SK-N-SH (cell line): ENCODE measurements at regions not wholly inside any gene's neighbourhood (a gene's known extent, or its start where the extent isn't known, plus 50 kb on each side); places are given as distances from the start of the nearest gene placed in this dataset.
A peak's percentile ranks its signal among the peaks of the same experiment; 100 is the strongest.

Source experiments
- CTCF ChIA-PET: fragments of 300-600, 350-600 bp; formaldehyde crosslinking; extraction: SDS; loops from one replicate; lab custom pipeline; 2021; lab: Yijun Ruan, JAX
- POLR2A ChIA-PET: fragments of 350-600 bp; sonication (Branson Sonifier 250); formaldehyde crosslinking; extraction: SDS; loops from one replicate; lab custom pipeline; 2020; ENCODE audit warnings: antibody characterized with exemption, inconsistent platforms; lab: Yijun Ruan, JAX
- DNase-seq: peaks from one replicate; pipeline ENCODE4 v3.0.0; 2012
- H2AFZ ChIP-seq: fragments of 200-600 bp; sonication (generic); 2 replicates; pipeline ENCODE4 v1.8.1; 2016; ENCODE audit warnings: antibody characterized with exemption, mild to moderate bottlenecking, low read depth
- H3F3A ChIP-seq: fragments of 200-600 bp; sonication (generic); replicated peaks from 2 replicates; pipeline ENCODE3; 2016; ENCODE audit warnings: antibody characterized with exemption, mild to moderate bottlenecking; ENCODE audit not compliant: insufficient read depth
- H3K27ac ChIP-seq, 2 experiments: fragments of 200-500 bp in 1 of 2; fragments of 200-600 bp in 1 of 2; sonication (Bioruptor generic) in 1 of 2; sonication (generic), shearing (Covaris generic) in 1 of 2; 2 replicates each; pipeline versions ENCODE4 v1.5.1 to v1.6.1; 2014 to 2016; ENCODE audit warnings: low read depth in 2 of 2, inconsistent platforms in 1 of 2, low read length in 1 of 2, mild to moderate bottlenecking in 1 of 2, mixed read lengths in 1 of 2
- H3K27me3 ChIP-seq: fragments of 200-600 bp; sonication (generic), shearing (Covaris generic); 2 replicates; pipeline ENCODE4 v1.6.1; 2016; ENCODE audit warnings: mixed run types; ENCODE audit not compliant: insufficient read depth
- H3K36me3 ChIP-seq, 2 experiments: fragments of 200-500 bp in 1 of 2; fragments of 200-600 bp in 1 of 2; sonication (Bioruptor generic) in 1 of 2; sonication (generic) in 1 of 2; replicated peaks in 1 of 2; 2 replicates each; pipeline versions ENCODE3 to v1.5.1; 2014 to 2016; ENCODE audit warnings: low read length in 1 of 2, mild to moderate bottlenecking in 1 of 2; ENCODE audit not compliant: insufficient read depth in 2 of 2, control insufficient read depth in 1 of 2
- H3K4me1 ChIP-seq, 2 experiments: fragments of 200-500 bp in 1 of 2; fragments of 200-600 bp in 1 of 2; sonication (Bioruptor generic) in 1 of 2; sonication (generic), shearing (Covaris generic) in 1 of 2; 2 replicates each; pipeline versions ENCODE4 v1.5.1 to v1.6.1; 2014 to 2016; ENCODE audit warnings: low read depth in 1 of 2, low read length in 1 of 2, mixed run types in 1 of 2; ENCODE audit not compliant: insufficient read depth in 2 of 2, control insufficient read depth in 1 of 2
- H3K4me2 ChIP-seq: fragments of 200-600 bp; sonication (generic), shearing (Covaris generic); 2 replicates; pipeline ENCODE4 v1.6.1; 2017; ENCODE audit warnings: mixed run types
- H3K4me3 ChIP-seq, 2 experiments: fragments of 200-500 bp in 1 of 2; fragments of 200-600 bp in 1 of 2; sonication (Bioruptor generic) in 1 of 2; sonication (generic), shearing (Covaris generic) in 1 of 2; 2 replicates each; pipeline versions ENCODE4 v1.5.1 to v1.8.1; 2014 to 2016; ENCODE audit warnings: low read depth in 2 of 2, inconsistent platforms in 1 of 2, low read length in 1 of 2, mild to moderate bottlenecking in 1 of 2, mixed read lengths in 1 of 2, moderate library complexity in 1 of 2
- H3K79me2 ChIP-seq: fragments of 200-600 bp; sonication (generic); 2 replicates; pipeline ENCODE4 v1.8.1; 2017; ENCODE audit warnings: mild to moderate bottlenecking; ENCODE audit not compliant: insufficient read depth
- H3K9ac ChIP-seq: fragments of 200-600 bp; sonication (generic); 2 replicates; pipeline ENCODE4 v1.6.1; 2017; ENCODE audit warnings: mixed run types
- H3K9me2 ChIP-seq: fragments of 200-600 bp; sonication (generic); 2 replicates; pipeline ENCODE4 v1.6.1; 2017; ENCODE audit warnings: mixed run types
- H3K9me3 ChIP-seq: fragments of 200-600 bp; sonication (generic); 2 replicates; pipeline ENCODE4 v1.6.1; 2017; ENCODE audit warnings: mixed run types, mild to moderate bottlenecking, moderate library complexity
- H4K20me1 ChIP-seq: fragments of 200-600 bp; sonication (generic); 2 replicates; pipeline ENCODE4 v1.6.1; 2017; ENCODE audit warnings: mild to moderate bottlenecking, mixed run types; ENCODE audit not compliant: insufficient read depth
- EP300 ChIP-seq, 2 experiments: IDR thresholded peaks; 2 replicates each; pipeline versions ENCODE4 v1.4.0 to v1.6.1; 2012; ENCODE audit warnings: borderline replicate concordance in 1 of 2, low read depth in 1 of 2, low read length in 1 of 2
- FOSL2 ChIP-seq: IDR thresholded peaks from 2 replicates; pipeline ENCODE4 v1.4.0; 2012; ENCODE audit warnings: low read depth, mild to moderate bottlenecking, moderate library complexity, borderline replicate concordance
- GABPA ChIP-seq: IDR thresholded peaks from 2 replicates; pipeline ENCODE4 v1.4.0; 2012; ENCODE audit warnings: low read depth, mild to moderate bottlenecking
- GATA2 ChIP-seq: sonication (generic); formaldehyde crosslinking; IDR thresholded peaks from 2 replicates; pipeline ENCODE4 v1.5.0; 2020; ENCODE audit warnings: mild to moderate bottlenecking, missing genetic modification reagents
- JUND ChIP-seq: IDR thresholded peaks from 2 replicates; pipeline ENCODE4 v1.4.0; 2012
- PBX3 ChIP-seq: IDR thresholded peaks from 2 replicates; pipeline ENCODE4; 2012
- POLR2AphosphoS5 ChIP-seq: IDR thresholded peaks from 2 replicates; pipeline ENCODE4 v1.6.1; 2012; ENCODE audit warnings: low read depth, low read length
- RCOR1 ChIP-seq: fragments of 150-350 bp; IDR thresholded peaks from 2 replicates; pipeline ENCODE4 v1.6.1; 2017; ENCODE audit warnings: antibody characterized with exemption, low read length
- RFX5 ChIP-seq: IDR thresholded peaks from 2 replicates; pipeline ENCODE4 v1.6.1; 2012; ENCODE audit warnings: mild to moderate bottlenecking, improper control_type of control experiment, low read length
- RXRA ChIP-seq: IDR thresholded peaks from 2 replicates; pipeline ENCODE4 v1.4.0; 2012; ENCODE audit warnings: low read depth, mild to moderate bottlenecking, borderline replicate concordance
- SIN3A ChIP-seq: IDR thresholded peaks from 2 replicates; pipeline ENCODE4 v1.6.1; 2012; ENCODE audit warnings: low read depth, mild to moderate bottlenecking, low read length, moderate library complexity, borderline replicate concordance
- SMC3 ChIP-seq: IDR thresholded peaks from 2 replicates; pipeline ENCODE4 v1.6.1; 2012; ENCODE audit warnings: low read depth, low read length, improper control_type of control experiment
- TAF1 ChIP-seq: IDR thresholded peaks from 2 replicates; pipeline ENCODE4 v1.6.1; 2012; ENCODE audit warnings: low read depth, mild to moderate bottlenecking, low read length, moderate library complexity, borderline replicate concordance
- TCF12 ChIP-seq: IDR thresholded peaks from 2 replicates; pipeline ENCODE4 v1.4.0; 2012
- USF1 ChIP-seq: IDR thresholded peaks from 2 replicates; pipeline ENCODE4 v1.4.0; 2012; ENCODE audit warnings: low read depth, borderline replicate concordance
- USF2 ChIP-seq: fragments of 150-350 bp; IDR thresholded peaks from 2 replicates; pipeline ENCODE4 v1.6.1; 2017; ENCODE audit warnings: antibody characterized with exemption, low read length, low read depth, borderline replicate concordance
- WGBS: methylation state at CpG from one replicate; pipeline ENCODE4 v1.1.6; 2017; ENCODE audit warnings: low lambda C conversion rate; 5-methylcytosine and 5-hydroxymethylcytosine counted together
- TF ChIP-seq, protein P1 (sequence below): IDR thresholded peaks from 2 replicates; pipeline ENCODE4 v1.6.1; 2012; ENCODE audit warnings: mild to moderate bottlenecking, low read depth, low read length, moderate library complexity
- TF ChIP-seq, protein P2 (sequence below): fragments of 150-350 bp; IDR thresholded peaks from 2 replicates; pipeline ENCODE4 v1.6.1; 2016; ENCODE audit warnings: mild to moderate bottlenecking, low read depth, low read length

DNA sequence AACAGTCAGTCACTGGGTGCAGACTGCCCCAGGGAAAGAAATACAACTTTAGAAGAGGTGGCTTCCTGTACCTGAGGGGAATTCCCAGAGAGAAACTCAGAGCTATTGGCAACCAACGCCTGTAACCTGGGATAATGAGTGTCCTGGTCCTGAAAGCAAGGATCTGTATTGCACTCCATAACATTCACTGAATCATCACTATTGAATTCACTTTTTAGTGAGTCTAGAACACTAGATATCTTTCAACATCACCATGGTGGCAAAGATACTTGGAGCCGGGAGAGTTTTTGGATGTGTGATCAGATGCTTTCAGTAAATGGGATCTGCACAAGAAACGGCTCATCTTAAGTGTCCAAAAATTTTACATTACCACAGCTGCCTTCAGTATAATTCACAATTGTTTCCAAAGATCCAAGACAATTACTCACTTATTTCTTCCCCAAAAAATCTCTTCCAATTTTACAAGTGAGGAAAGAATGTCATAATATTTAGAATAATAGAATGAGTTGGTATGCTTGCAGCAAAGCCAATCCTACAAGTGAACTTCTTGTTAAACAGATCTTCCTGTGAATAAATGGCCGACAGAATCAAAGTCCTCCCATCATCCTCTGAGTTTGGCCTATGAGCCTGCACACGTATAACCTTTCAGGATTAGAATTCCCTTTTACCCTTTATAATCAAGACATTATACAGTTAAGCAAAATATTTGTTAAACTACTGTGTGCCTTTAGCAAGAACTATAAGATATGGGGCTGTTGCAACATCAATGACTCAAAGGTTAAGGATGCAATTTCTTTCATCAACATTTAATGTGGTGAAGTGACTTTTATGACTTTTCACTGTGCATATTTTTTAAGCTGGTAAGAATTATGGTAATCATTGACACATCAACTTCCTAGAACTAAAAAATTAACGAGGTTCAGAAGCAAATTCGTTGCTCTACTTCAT is 243.3 kb upstream of the COL8A1 start:
- CTCF ChIA-PET, result no interaction called here
- peak; percentile 56 for TF ChIP-seq TCF12
- peak; percentile 50; the same call in 1 of the 2 replicates for TF ChIP-seq FOSL2
- peak in 1 of 2 experiments; percentile 41; a peak in 1 of 4 replicates for TF ChIP-seq EP300 (IDR thresholded peaks at IDR 0.05; ENCODE audit: borderline replicate concordance in 1 of 2, low read depth in 1 of 2, low read length in 1 of 2)
- TF ChIP-seq JUND, result peak; percentile 67
- TF ChIP-seq PBX3, result peak; percentile 56
- TF ChIP-seq TAF1, result no peak
- no peak for TF ChIP-seq USF1
- H3K79me2 ChIP-seq, result no peaks in the 10 kb centered on the region
- H4K20me1 ChIP-seq, result no peaks in the 10 kb centered on the region
- no peaks in the 10 kb centered on the region for H3K27me3 ChIP-seq
- no peak overlapping the region for H3K4me3 ChIP-seq
- POLR2A ChIA-PET, result no interaction called here
- H3K9me2 ChIP-seq, result no peaks in the 10 kb centered on the region
- no peaks in the 10 kb centered on the region for H3K36me3 ChIP-seq
- DNase-seq, result no peak
- 7% methylated on average over 7 of the region's 7 CpGs for WGBS
- H3K4me2 ChIP-seq, result no peak overlapping the region
- H3K27ac ChIP-seq, result peak overlapping the region in 1 of 2 experiments; percentile 49; a peak in 2 of 4 replicates
- peaks cover 12% of the 10 kb centered on the region for H3F3A ChIP-seq
- H3K9me3 ChIP-seq, result peaks cover 4% of the 10 kb centered on the region; the same call in 1 of the 2 replicates
- H2AFZ ChIP-seq, result no peak overlapping the region; the same call in 1 of the 2 replicates
- peaks cover 0 to 9% of the 10 kb centered on the region in 2 experiments; a peak in 2 of 4 replicates for H3K4me1 ChIP-seq
- H3K9ac ChIP-seq, result no peak overlapping the region

DNA sequence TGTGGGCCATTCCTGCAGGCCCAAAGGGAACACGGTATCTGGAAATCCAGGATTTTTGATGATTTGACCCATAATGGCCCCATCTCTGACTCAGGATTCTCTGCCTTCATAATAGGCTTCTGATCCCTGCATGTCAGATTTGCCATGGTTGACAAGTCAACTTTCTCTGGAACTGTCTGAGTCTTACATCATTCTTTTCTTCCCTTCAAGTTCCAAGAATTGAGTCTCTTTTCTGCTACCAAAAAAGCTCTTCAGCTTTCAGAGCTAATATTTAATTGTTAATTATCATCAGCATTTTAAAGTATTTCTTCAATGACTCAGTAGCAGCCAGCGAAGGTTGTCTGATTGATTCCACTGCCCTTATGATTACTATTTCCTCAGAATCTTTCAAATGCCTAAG is 244.4 kb upstream of the COL8A1 start:
- CTCF ChIA-PET, result no interaction called here
- TF ChIP-seq TAF1 (no peak), POLR2AphosphoS5 (no peak), SIN3A (no peak), GABPA (no peak), SMC3 (no peak), JUND (no peak), USF2 (no peak), RCOR1 (no peak), RXRA (no peak), GATA2 (no peak), RFX5 (no peak)
- TF ChIP-seq, protein P1, sequence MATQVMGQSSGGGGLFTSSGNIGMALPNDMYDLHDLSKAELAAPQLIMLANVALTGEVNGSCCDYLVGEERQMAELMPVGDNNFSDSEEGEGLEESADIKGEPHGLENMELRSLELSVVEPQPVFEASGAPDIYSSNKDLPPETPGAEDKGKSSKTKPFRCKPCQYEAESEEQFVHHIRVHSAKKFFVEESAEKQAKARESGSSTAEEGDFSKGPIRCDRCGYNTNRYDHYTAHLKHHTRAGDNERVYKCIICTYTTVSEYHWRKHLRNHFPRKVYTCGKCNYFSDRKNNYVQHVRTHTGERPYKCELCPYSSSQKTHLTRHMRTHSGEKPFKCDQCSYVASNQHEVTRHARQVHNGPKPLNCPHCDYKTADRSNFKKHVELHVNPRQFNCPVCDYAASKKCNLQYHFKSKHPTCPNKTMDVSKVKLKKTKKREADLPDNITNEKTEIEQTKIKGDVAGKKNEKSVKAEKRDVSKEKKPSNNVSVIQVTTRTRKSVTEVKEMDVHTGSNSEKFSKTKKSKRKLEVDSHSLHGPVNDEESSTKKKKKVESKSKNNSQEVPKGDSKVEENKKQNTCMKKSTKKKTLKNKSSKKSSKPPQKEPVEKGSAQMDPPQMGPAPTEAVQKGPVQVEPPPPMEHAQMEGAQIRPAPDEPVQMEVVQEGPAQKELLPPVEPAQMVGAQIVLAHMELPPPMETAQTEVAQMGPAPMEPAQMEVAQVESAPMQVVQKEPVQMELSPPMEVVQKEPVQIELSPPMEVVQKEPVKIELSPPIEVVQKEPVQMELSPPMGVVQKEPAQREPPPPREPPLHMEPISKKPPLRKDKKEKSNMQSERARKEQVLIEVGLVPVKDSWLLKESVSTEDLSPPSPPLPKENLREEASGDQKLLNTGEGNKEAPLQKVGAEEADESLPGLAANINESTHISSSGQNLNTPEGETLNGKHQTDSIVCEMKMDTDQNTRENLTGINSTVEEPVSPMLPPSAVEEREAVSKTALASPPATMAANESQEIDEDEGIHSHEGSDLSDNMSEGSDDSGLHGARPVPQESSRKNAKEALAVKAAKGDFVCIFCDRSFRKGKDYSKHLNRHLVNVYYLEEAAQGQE, result no peak
- TF ChIP-seq, protein P2, sequence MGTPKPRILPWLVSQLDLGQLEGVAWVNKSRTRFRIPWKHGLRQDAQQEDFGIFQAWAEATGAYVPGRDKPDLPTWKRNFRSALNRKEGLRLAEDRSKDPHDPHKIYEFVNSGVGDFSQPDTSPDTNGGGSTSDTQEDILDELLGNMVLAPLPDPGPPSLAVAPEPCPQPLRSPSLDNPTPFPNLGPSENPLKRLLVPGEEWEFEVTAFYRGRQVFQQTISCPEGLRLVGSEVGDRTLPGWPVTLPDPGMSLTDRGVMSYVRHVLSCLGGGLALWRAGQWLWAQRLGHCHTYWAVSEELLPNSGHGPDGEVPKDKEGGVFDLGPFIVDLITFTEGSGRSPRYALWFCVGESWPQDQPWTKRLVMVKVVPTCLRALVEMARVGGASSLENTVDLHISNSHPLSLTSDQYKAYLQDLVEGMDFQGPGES, result no peak

More for the DNA sequence above, 244.4 kb upstream of the COL8A1 start:
- H3K36me3 ChIP-seq, result no peaks in the 10 kb centered on the region
- no peak for DNase-seq
- no peak overlapping the region for H3K9ac ChIP-seq
- no peaks in the 10 kb centered on the region for H3K79me2 ChIP-seq
- H3K4me2 ChIP-seq, result no peak overlapping the region
- H3K27me3 ChIP-seq, result no peaks in the 10 kb centered on the region
- no peaks in the 10 kb centered on the region for H3K9me2 ChIP-seq
- POLR2A ChIA-PET, result no interaction called here
- no peak overlapping the region for H3K4me3 ChIP-seq
- H3F3A ChIP-seq, result peaks cover 12% of the 10 kb centered on the region
- no peaks in the 10 kb centered on the region for H4K20me1 ChIP-seq
- H3K9me3 ChIP-seq, result no peaks in the 10 kb centered on the region
- H3K4me1 ChIP-seq, result peaks cover 0 to 9% of the 10 kb centered on the region in 2 experiments; a peak in 2 of 4 replicates
- H3K27ac ChIP-seq, result no peak overlapping the region
- no peak overlapping the region for H2AFZ ChIP-seq
- whole genome bisulfite sequencing, result 18% methylated on average over 2 of the region's 2 CpGs
